PC-9 (cell line): ENCODE measurements at regions not wholly inside any gene's neighbourhood (a gene's known extent, or its start where the extent isn't known, plus 50 kb on each side); places are given as distances from the start of the nearest gene placed in this dataset.
A peak's percentile ranks its signal among the peaks of the same experiment; 100 is the strongest.

Experiments
- BruUV-seq: library from RNA; stranded (reverse); fragments of 400-500 nt; replicated peaks from 2 replicates; lab custom pipeline; 2021; lab: Mats Ljungman, UMichigan
- CTCF ChIA-PET: fragments of 300-600 bp; sonication (Branson Sonifier 250); formaldehyde crosslinking; loops from one replicate; lab custom pipeline; 2022; ENCODE audit warnings: antibody characterized with exemption; lab: Charles Lee
- POLR2A ChIA-PET: fragments of 300-600 bp; sonication (Branson Sonifier 250); formaldehyde crosslinking; loops from one replicate; lab custom pipeline; 2022; ENCODE audit warnings: antibody characterized with exemption; ENCODE audit not compliant: unreplicated experiment; lab: Charles Lee
- DNase-seq, 2 experiments: peaks; one replicate each; pipeline versions ENCODE4 v3.0.0 to v3.0.0-alpha.2; 2015 to 2022; ENCODE audit warnings: mixed read lengths in 1 of 2
- H2AFZ ChIP-seq: fragments of 200-600 bp; sonication (generic); 2 replicates; pipeline ENCODE4 v1.8.1; 2017; ENCODE audit warnings: antibody characterized with exemption
- H3F3A ChIP-seq: fragments of 200-600 bp; sonication (generic); 2 replicates; pipeline ENCODE4 v1.8.1; 2017; ENCODE audit warnings: antibody characterized with exemption, mild to moderate bottlenecking, low read depth; ENCODE audit not compliant: insufficient read depth
- H3K27ac ChIP-seq: fragments of 200-600 bp; sonication (generic); 2 replicates; pipeline ENCODE4 v1.6.1; 2016; ENCODE audit warnings: mixed run types
- H3K27me3 ChIP-seq: fragments of 200-600 bp; sonication (generic); 2 replicates; pipeline ENCODE4 v1.6.1; 2016; ENCODE audit warnings: low read depth, mixed run types; ENCODE audit not compliant: insufficient read depth
- H3K36me3 ChIP-seq: fragments of 200-600 bp; sonication (generic); 2 replicates; pipeline ENCODE4 v1.6.1; 2016; ENCODE audit warnings: low read depth, mixed run types
- H3K4me1 ChIP-seq: fragments of 200-600 bp; sonication (generic); replicated peaks from 2 replicates; pipeline ENCODE4 v1.6.1; 2016; ENCODE audit warnings: mixed run types; ENCODE audit not compliant: insufficient read depth
- H3K4me2 ChIP-seq: fragments of 200-600 bp; sonication (generic); 2 replicates; pipeline ENCODE4 v1.6.1; 2017; ENCODE audit warnings: mixed run types
- H3K4me3 ChIP-seq: fragments of 200-600 bp; sonication (generic); 2 replicates; pipeline ENCODE4 v1.6.1; 2016; ENCODE audit warnings: mixed run types
- H3K79me2 ChIP-seq: fragments of 200-600 bp; sonication (generic); 2 replicates; pipeline ENCODE4 v1.6.1; 2017; ENCODE audit warnings: low read depth, mixed run types
- H3K9me2 ChIP-seq: fragments of 200-600 bp; sonication (generic); 2 replicates; pipeline ENCODE4 v1.8.1; 2017; ENCODE audit warnings: mild to moderate bottlenecking; ENCODE audit not compliant: insufficient read depth
- H3K9me3 ChIP-seq: fragments of 200-600 bp; sonication (generic); 2 replicates; pipeline ENCODE4 v1.8.1; 2016; ENCODE audit warnings: low read depth; ENCODE audit not compliant: insufficient read depth
- H4K20me1 ChIP-seq: fragments of 200-600 bp; sonication (generic); 2 replicates; pipeline ENCODE4 v1.8.1; 2017; ENCODE audit not compliant: insufficient read depth
- EZH2 ChIP-seq: fragments of 200-600 bp; sonication (generic); IDR thresholded peaks from 2 replicates; pipeline ENCODE4 v1.8.0; 2017; ENCODE audit warnings: antibody characterized with exemption, low read depth
- intact Hi-C: fragments of 100-400 bp; cut with micrococcal nuclease; formaldehyde crosslinking; loops from one replicate; pipeline ENCODE4 v1.10.0; 2022; ENCODE audit not compliant: unreplicated experiment
- TF ChIP-seq, protein P1 (sequence below): fragments of 200-600 bp; sonication (generic); conservative IDR thresholded peaks from 2 replicates; pipeline ENCODE4 v1.6.1; 2017; ENCODE audit warnings: mixed run types, antibody characterized with exemption, mild to moderate bottlenecking, moderate library complexity

DNA sequence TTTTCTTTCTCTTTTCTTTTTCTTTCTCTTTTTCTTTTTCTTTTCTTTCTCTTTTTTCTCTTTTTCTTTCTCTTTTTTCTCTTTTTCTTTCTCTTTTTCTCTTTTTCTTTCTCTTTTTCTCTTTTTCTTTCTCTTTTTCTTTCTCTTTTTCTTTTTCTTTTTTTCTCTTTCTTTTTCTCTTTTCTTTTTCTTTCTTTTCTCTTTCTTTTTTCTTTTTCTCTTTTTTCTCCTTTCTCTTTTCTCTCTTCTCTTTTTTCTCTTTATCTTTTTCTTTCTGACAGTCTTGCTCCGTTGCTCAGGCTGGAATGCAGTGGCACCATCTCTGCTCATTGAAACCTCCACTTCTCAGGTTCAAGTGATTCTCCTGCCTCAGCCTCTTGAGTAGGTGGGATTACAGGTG is 335.7 kb downstream of the SQOR start:
- no peak overlapping the region for H3K4me2 ChIP-seq
- TF ChIP-seq, protein P1, sequence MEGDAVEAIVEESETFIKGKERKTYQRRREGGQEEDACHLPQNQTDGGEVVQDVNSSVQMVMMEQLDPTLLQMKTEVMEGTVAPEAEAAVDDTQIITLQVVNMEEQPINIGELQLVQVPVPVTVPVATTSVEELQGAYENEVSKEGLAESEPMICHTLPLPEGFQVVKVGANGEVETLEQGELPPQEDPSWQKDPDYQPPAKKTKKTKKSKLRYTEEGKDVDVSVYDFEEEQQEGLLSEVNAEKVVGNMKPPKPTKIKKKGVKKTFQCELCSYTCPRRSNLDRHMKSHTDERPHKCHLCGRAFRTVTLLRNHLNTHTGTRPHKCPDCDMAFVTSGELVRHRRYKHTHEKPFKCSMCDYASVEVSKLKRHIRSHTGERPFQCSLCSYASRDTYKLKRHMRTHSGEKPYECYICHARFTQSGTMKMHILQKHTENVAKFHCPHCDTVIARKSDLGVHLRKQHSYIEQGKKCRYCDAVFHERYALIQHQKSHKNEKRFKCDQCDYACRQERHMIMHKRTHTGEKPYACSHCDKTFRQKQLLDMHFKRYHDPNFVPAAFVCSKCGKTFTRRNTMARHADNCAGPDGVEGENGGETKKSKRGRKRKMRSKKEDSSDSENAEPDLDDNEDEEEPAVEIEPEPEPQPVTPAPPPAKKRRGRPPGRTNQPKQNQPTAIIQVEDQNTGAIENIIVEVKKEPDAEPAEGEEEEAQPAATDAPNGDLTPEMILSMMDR: no peak
- no peak for TF ChIP-seq EZH2
- intact Hi-C loops: loop anchor here (5.0 kb wide), 1 partner anchor 38 kb away; no protein-coding TSS in a partner anchor
- no peaks in the 10 kb centered on the region for H3K4me1 ChIP-seq
- no TSS peak for BruUV-seq
- H3K79me2 ChIP-seq: no peaks in the 10 kb centered on the region
- H3K27ac ChIP-seq: no peak overlapping the region
- no peak overlapping the region for H2AFZ ChIP-seq
- H3F3A ChIP-seq: no peaks in the 10 kb centered on the region
- H3K27me3 ChIP-seq: no peaks in the 10 kb centered on the region
- no peaks in the 10 kb centered on the region for H3K36me3 ChIP-seq
- no peak overlapping the region for H3K4me3 ChIP-seq
- CTCF ChIA-PET: no interaction called here
- no peaks in the 10 kb centered on the region for H3K9me3 ChIP-seq
- no peak for DNase-seq
- POLR2A ChIA-PET: no interaction called here
- H3K9me2 ChIP-seq: no peaks in the 10 kb centered on the region
- no peaks in the 10 kb centered on the region for H4K20me1 ChIP-seq

DNA sequence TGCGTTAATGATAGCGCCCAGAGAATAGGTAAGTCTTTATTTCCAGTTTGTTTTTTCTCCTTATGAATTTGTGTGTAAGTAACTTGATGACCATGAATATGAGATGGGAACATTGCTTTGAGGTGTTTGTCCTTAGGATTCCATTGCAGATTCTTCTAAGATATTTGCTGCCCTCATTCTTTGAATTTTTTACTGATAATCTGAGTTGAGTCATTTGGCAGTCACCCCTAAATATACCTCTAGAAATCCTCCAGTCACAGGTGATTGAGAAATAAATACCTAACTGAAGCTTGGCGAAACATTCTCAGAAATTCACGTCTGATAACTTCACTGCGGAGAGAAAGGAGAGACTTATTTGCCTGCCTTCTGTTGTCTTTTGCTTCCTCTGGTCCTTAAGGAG is 345.5 kb downstream of the SQOR start:
- Histone ChIP-seq H3F3A (no peaks in the 10 kb centered on the region), H3K9me2 (no peaks in the 10 kb centered on the region), H3K36me3 (no peaks in the 10 kb centered on the region), H4K20me1 (no peaks in the 10 kb centered on the region), H3K27me3 (no peaks in the 10 kb centered on the region), H3K9me3 (no peaks in the 10 kb centered on the region), H3K4me1 (0 out of 2 replicates have a peak, but pooled peaks cover 6% of the 10 kb centered on the region), H3K27ac (no peak overlapping the region), H2AFZ (no peak overlapping the region), H3K79me2 (no peaks in the 10 kb centered on the region), H3K4me3 (no peak overlapping the region), H3K4me2 (peak overlapping the region; percentile 36)
- intact Hi-C loops: no loop called here
- CTCF ChIA-PET: no interaction called here
- DNase-seq: peak in 1 of 2 experiments; percentile 55
- POLR2A ChIA-PET: no interaction called here
- TF ChIP-seq, protein P1: no peak
- no peak for TF ChIP-seq EZH2
- no TSS peak for BruUV-seq

DNA sequence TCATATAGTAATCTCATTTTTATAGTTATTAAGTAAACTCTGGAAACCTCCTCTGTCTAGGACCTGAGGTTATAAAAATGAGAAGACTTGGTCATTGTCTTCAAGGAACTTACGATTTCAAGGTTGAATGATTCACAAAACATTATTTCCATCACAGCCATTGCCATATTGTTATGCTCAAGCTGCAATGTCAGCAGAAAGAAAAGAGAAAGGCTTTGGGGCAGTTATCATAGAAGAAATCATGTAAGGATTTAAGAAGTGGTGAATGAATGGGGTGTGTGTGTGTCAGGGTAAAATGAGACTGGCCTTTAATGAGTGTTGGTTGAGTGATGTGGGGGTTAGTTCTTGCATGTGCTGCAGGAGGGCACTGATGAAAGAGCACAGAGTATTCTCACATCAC is 346.8 kb downstream of the SQOR start:
- Histone ChIP-seq H3K4me1 (0 out of 2 replicates have a peak, but pooled peaks cover 6% of the 10 kb centered on the region), H3K36me3 (no peaks in the 10 kb centered on the region), H3K27ac (no peak overlapping the region), H3K9me2 (no peaks in the 10 kb centered on the region), H3K4me2 (no peak overlapping the region), H3K27me3 (no peaks in the 10 kb centered on the region), H3K9me3 (no peaks in the 10 kb centered on the region), H3K4me3 (no peak overlapping the region), H3K79me2 (no peaks in the 10 kb centered on the region), H3F3A (no peaks in the 10 kb centered on the region), H4K20me1 (no peaks in the 10 kb centered on the region), H2AFZ (no peak overlapping the region)
- intact Hi-C loops: no loop called here
- ChIA-PET CTCF (no interaction called here), POLR2A (no interaction called here)
- DNase-seq: no peak
- BruUV-seq: no TSS peak
- no peak for TF ChIP-seq EZH2
- TF ChIP-seq, protein P1: no peak
